Sigmoid colon (tissue), 4 donors: ENCODE measurements at regions not wholly inside any gene's neighbourhood (a gene's known extent, or its start where the extent isn't known, plus 50 kb on each side); places are given as distances from the start of the nearest gene placed in this dataset.

ENCODE experiments used
- POLR2A ChIP-seq, 2 donors: fragments of 450-650 bp; IDR thresholded peaks; one replicate each; pipeline ENCODE4 v1.6.1; 2016; ENCODE audit warnings: antibody characterized with exemption in 2 of 2, mild to moderate bottlenecking in 2 of 2, moderate library complexity in 2 of 2
- POLR2AphosphoS5 ChIP-seq, 4 donors: sonication (generic); formaldehyde crosslinking; IDR thresholded peaks; one replicate each; pipeline ENCODE4 v1.6.1; 2017; ENCODE audit warnings: antibody characterized with exemption in 4 of 4
- TF ChIP-seq, protein P1 (sequence below), 4 experiments: fragments of 450-650 bp in 3 of 4; fragments of 200-600 bp in 1 of 4; IDR thresholded peaks; one replicate each; pipeline ENCODE4 v1.5.1; 2016 to 2019; ENCODE audit warnings: antibody characterized with exemption in 4 of 4, mild to moderate bottlenecking in 3 of 4, moderate library complexity in 2 of 4

DNA sequence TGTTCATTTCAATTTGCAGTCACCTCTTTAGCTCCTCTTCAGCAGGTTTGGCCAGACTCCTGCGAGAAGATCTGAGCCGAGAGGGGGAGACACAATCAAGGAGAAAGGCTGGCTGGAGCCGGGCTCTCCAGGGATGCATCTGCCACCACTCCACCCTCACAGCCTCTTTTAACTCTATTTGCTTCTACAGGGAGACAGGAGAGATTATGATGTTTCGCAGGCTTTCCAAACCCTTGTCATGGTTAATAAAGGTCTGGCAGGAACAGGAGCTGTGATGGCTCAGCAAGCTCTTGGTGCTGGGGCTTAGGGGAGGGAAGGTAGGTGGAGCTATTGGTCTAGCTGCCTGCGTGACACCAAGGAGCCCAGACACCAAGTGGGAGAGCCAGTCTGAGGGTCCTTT lies 448.1 kb upstream of the PODXL start:
- TF ChIP-seq POLR2A (IDR thresholded peaks at IDR 0.05), result no peak
- TF ChIP-seq, protein P1, sequence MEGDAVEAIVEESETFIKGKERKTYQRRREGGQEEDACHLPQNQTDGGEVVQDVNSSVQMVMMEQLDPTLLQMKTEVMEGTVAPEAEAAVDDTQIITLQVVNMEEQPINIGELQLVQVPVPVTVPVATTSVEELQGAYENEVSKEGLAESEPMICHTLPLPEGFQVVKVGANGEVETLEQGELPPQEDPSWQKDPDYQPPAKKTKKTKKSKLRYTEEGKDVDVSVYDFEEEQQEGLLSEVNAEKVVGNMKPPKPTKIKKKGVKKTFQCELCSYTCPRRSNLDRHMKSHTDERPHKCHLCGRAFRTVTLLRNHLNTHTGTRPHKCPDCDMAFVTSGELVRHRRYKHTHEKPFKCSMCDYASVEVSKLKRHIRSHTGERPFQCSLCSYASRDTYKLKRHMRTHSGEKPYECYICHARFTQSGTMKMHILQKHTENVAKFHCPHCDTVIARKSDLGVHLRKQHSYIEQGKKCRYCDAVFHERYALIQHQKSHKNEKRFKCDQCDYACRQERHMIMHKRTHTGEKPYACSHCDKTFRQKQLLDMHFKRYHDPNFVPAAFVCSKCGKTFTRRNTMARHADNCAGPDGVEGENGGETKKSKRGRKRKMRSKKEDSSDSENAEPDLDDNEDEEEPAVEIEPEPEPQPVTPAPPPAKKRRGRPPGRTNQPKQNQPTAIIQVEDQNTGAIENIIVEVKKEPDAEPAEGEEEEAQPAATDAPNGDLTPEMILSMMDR (IDR thresholded peaks at IDR 0.05), result peak in 2 of 4 experiments; percentile 19 to 42
- TF ChIP-seq POLR2AphosphoS5 (IDR thresholded peaks at IDR 0.05), result peak in 2 of 4 donors; percentile 32 to 53
